Jurkat, Clone E6-1 (cell line): ENCODE measurements at regions not wholly inside any gene's neighbourhood (a gene's known extent, or its start where the extent isn't known, plus 50 kb on each side); places are given as distances from the start of the nearest gene placed in this dataset.
"Not testable (repeated sequence)": the region's sequence is repeated elsewhere in the genome, so short reads cannot be mapped to it uniquely, and the experiment has no call there.

ENCODE experiments used
- DNase-seq: peaks from one replicate; pipeline ENCODE4 v3.0.0-alpha.2; 2011; ENCODE audit warnings: low read depth, low spot score
- H3K4me3 ChIP-seq: 2 replicates; pipeline ENCODE4 v1.5.1; 2011; ENCODE audit warnings: mild to moderate bottlenecking, low read length, control low read depth, moderate library complexity

- no peak overlapping the region for H3K4me3 ChIP-seq
- no peak for DNase-seq
Observed at GRCh38 chrY:7336023-7336873, 424.7 kb upstream of the AMELY start.

GRCh38 chrY:7334449-7334848, 422.9 kb upstream of the AMELY start:
- DNase-seq = no peak
- no peak overlapping the region for H3K4me3 ChIP-seq

- DNase-seq = peak; percentile 15
- no peak overlapping the region for H3K4me3 ChIP-seq
Observed at GRCh38 chrY:7326296-7327246, 415.0 kb upstream of the AMELY start.

GRCh38 chrY:7325531-7325930, 414.0 kb upstream of the AMELY start:
- H3K4me3 ChIP-seq = no peak overlapping the region
- DNase-seq = no peak

- DNase-seq = no peak
- no peak overlapping the region for H3K4me3 ChIP-seq
Observed at GRCh38 chrY:7320751-7321150, 409.2 kb upstream of the AMELY start.

- H3K4me3 ChIP-seq, DNase-seq: not testable (repeated sequence)
Observed at GRCh38 chrY:7320171-7320570, 408.6 kb upstream of the AMELY start.

GRCh38 chrY:7318122-7318521, 406.6 kb upstream of the AMELY start:
- DNase-seq = no peak
- no peak overlapping the region for H3K4me3 ChIP-seq

GRCh38 chrY:7317571-7317970, 406.0 kb upstream of the AMELY start:
- DNase-seq = no peak
- no peak overlapping the region for H3K4me3 ChIP-seq

GRCh38 chrY:7310482-7311269, 399.1 kb upstream of the AMELY start:
- no peak overlapping the region for H3K4me3 ChIP-seq
- peak; percentile 28 for DNase-seq

- DNase-seq = no peak
- no peak overlapping the region for H3K4me3 ChIP-seq
Observed at GRCh38 chrY:7308816-7309215, 397.3 kb upstream of the AMELY start.

GRCh38 chrY:7302306-7302705, 390.8 kb upstream of the AMELY start:
- no peak for DNase-seq
- H3K4me3 ChIP-seq = no peak overlapping the region

- no peak overlapping the region for H3K4me3 ChIP-seq
- DNase-seq = no peak
Observed at GRCh38 chrY:7299960-7300359, 388.4 kb upstream of the AMELY start.

GRCh38 chrY:7292113-7292512, 380.6 kb upstream of the AMELY start:
- H3K4me3 ChIP-seq = no peak overlapping the region
- no peak for DNase-seq

GRCh38 chrY:7289889-7290833, 378.6 kb upstream of the AMELY start:
- peak; percentile 29 for DNase-seq
- peak overlapping the region; percentile 11 for H3K4me3 ChIP-seq

- no peak for DNase-seq
- no peak overlapping the region for H3K4me3 ChIP-seq
Observed at GRCh38 chrY:7288611-7289010, 377.1 kb upstream of the AMELY start.

GRCh38 chrY:7287963-7288362, 376.4 kb upstream of the AMELY start:
- H3K4me3 ChIP-seq, DNase-seq: not testable (repeated sequence)

GRCh38 chrY:7285388-7285787, 373.8 kb upstream of the AMELY start:
- no peak overlapping the region for H3K4me3 ChIP-seq
- DNase-seq = no peak

GRCh38 chrY:7283001-7283400, 371.4 kb upstream of the AMELY start:
- peak; percentile 35 for DNase-seq

More at GRCh38 chrY:7283001-7283400, 371.4 kb upstream of the AMELY start:
- H3K4me3 ChIP-seq = no peak overlapping the region
